HEK293T (cell line): ENCODE measurements at regions not wholly inside any gene's neighbourhood (a gene's known extent, or its start where the extent isn't known, plus 50 kb on each side); places are given as distances from the start of the nearest gene placed in this dataset.

Experiments used
- CTCF ChIA-PET: fragments of 350-600 bp; formaldehyde crosslinking; extraction: SDS; loops from one replicate; lab custom pipeline; 2021; ENCODE audit warnings: antibody characterized with exemption, inconsistent platforms; lab: Yijun Ruan, JAX
- POLR2A ChIA-PET: fragments of 350-600 bp; formaldehyde crosslinking; extraction: SDS; loops from one replicate; lab custom pipeline; 2020; ENCODE audit warnings: antibody characterized with exemption, inconsistent platforms; lab: Yijun Ruan, JAX
- DNase-seq: peaks from one replicate; pipeline ENCODE4 v3.0.0; 2012; ENCODE audit warnings: mixed read lengths; ENCODE audit errors: extremely low spot score
- ARNT ChIP-seq: fragments of 450-650 bp; IDR thresholded peaks from 2 replicates; pipeline ENCODE4 v1.6.1; 2017; ENCODE audit warnings: mild to moderate bottlenecking
- BHLHE40 ChIP-seq: fragments of 450-650 bp; IDR thresholded peaks from 2 replicates; pipeline ENCODE4 v1.6.1; 2016; ENCODE audit warnings: mild to moderate bottlenecking, moderate library complexity, borderline replicate concordance
- CTBP1 ChIP-seq: fragments of 450-650 bp; IDR thresholded peaks from 2 replicates; pipeline ENCODE4 v1.6.1; 2016; ENCODE audit warnings: borderline replicate concordance
- ELF4 ChIP-seq: fragments of 450-650 bp; IDR thresholded peaks from 2 replicates; pipeline ENCODE4 v1.6.1; 2017; ENCODE audit warnings: antibody characterized with exemption
- FOXA1 ChIP-seq: fragments of 450-650 bp; IDR thresholded peaks from 2 replicates; pipeline ENCODE4 v1.6.1; 2016; ENCODE audit warnings: mild to moderate bottlenecking
- FOXK2 ChIP-seq: fragments of 450-650 bp; IDR thresholded peaks from 2 replicates; pipeline ENCODE4 v1.6.1; 2016; ENCODE audit warnings: mild to moderate bottlenecking
- FOXM1 ChIP-seq: fragments of 450-650 bp; IDR thresholded peaks from 2 replicates; pipeline ENCODE4 v1.6.1; 2017; ENCODE audit warnings: mild to moderate bottlenecking, borderline replicate concordance
- HDGF ChIP-seq: fragments of 450-650 bp; IDR thresholded peaks from 2 replicates; pipeline ENCODE4 v1.6.1; 2017; ENCODE audit warnings: antibody characterized with exemption, borderline replicate concordance
- L3MBTL2 ChIP-seq: fragments of 450-650 bp; conservative IDR thresholded peaks from 2 replicates; pipeline ENCODE4 v1.6.1; 2016; ENCODE audit warnings: mild to moderate bottlenecking
- LEF1 ChIP-seq: fragments of 450-650 bp; IDR thresholded peaks from 2 replicates; pipeline ENCODE4 v1.6.1; 2017; ENCODE audit warnings: mild to moderate bottlenecking, borderline replicate concordance
- NFRKB ChIP-seq: fragments of 450-650 bp; IDR thresholded peaks from 2 replicates; pipeline ENCODE4 v1.6.1; 2016; ENCODE audit warnings: mild to moderate bottlenecking, moderate library complexity
- PKNOX1 ChIP-seq: fragments of 450-650 bp; IDR thresholded peaks from 2 replicates; pipeline ENCODE4 v1.6.1; 2016
- SP1 ChIP-seq: fragments of 450-650 bp; IDR thresholded peaks from 2 replicates; pipeline ENCODE4 v1.6.1; 2017
- SUZ12 ChIP-seq: fragments of 450-650 bp; IDR thresholded peaks from 2 replicates; pipeline ENCODE4 v1.6.1; 2016; ENCODE audit warnings: mild to moderate bottlenecking
- TARDBP ChIP-seq: fragments of 450-650 bp; IDR thresholded peaks from 2 replicates; pipeline ENCODE4 v1.6.1; 2016
- ZNF384 ChIP-seq: fragments of 450-650 bp; IDR thresholded peaks from 2 replicates; pipeline ENCODE4 v1.6.1; 2016

- CTCF ChIA-PET, result no interaction called here
- TF ChIP-seq L3MBTL2, result no peak
- no peak for TF ChIP-seq LEF1
- TF ChIP-seq BHLHE40, result no peak
- no peak for TF ChIP-seq ELF4
- no peak for TF ChIP-seq TARDBP
- no peak for TF ChIP-seq FOXK2
- TF ChIP-seq HDGF, result no peak
- TF ChIP-seq FOXA1, result no peak
- TF ChIP-seq NFRKB, result no peak
- no peak for TF ChIP-seq ARNT
- no peak for TF ChIP-seq FOXM1
- TF ChIP-seq CTBP1, result no peak
- TF ChIP-seq SP1, result no peak
- DNase-seq, result peak; percentile 20
- POLR2A ChIA-PET, result no interaction called here
These were observed 685.3 kb upstream of the ADGRL2 start for GRCh38 chr1:81115422-81115821.

DNA sequence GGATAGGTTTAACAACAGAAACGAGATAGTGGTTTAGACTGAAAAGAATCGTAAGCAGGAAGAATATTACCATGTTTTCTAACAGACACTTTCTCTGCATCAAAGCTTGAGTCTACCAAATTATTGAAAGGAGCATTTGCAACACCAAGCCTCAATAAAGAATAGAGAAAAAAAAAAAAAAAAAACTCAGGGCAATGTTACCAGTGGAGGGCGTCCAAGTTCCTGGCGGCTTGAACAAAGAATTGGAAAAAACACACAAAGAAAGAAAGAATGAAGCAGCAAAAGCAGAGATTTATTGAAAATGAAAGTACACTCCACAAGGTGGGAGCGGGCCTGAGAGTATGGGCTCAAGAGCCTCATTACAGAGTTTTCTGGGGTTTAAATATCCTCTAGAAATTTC lies 686.5 kb upstream of the ADGRL2 start:
- TF ChIP-seq ZNF384 (peak; percentile 79), LEF1 (no peak), SP1 (no peak), PKNOX1 (no peak)
- no peak for DNase-seq
- ChIA-PET CTCF (no interaction called here), POLR2A (no interaction called here)

GRCh38 chr1:81113688-81114087 lies 687.0 kb upstream of the ADGRL2 start:
- no peak for DNase-seq
- ChIA-PET CTCF (no interaction called here), POLR2A (no interaction called here)
- TF ChIP-seq FOXA1 (no peak), CTBP1 (no peak), BHLHE40 (no peak), LEF1 (no peak), FOXM1 (no peak), NFRKB (no peak), FOXK2 (no peak), L3MBTL2 (no peak), ELF4 (no peak), SP1 (no peak), HDGF (no peak), ZNF384 (no peak), TARDBP (no peak), PKNOX1 (no peak), SUZ12 (no peak)

DNA sequence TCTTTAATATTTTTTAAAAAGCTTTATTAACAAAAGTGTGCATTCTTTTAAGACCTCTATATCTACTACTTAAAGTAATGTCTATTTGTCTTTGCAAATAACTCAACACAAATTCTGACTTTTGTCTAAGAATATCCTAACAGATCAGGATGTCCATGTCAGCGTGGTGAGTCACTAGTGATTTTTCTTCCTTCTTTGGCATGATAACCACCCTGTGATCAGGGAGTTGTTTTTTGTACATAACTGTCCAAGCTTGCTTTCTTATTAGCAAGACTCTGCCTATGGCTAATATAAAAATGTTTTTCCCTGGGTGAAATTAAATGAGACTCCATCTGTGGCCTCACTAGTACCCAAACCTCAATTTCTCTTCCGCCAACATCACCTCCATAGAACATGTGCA lies 688.9 kb upstream of the ADGRL2 start:
- TF ChIP-seq FOXM1, result no peak
- no peak for TF ChIP-seq L3MBTL2
- no peak for TF ChIP-seq LEF1
- CTCF ChIA-PET, result no interaction called here
- POLR2A ChIA-PET, result no interaction called here
- no peak for DNase-seq

DNA sequence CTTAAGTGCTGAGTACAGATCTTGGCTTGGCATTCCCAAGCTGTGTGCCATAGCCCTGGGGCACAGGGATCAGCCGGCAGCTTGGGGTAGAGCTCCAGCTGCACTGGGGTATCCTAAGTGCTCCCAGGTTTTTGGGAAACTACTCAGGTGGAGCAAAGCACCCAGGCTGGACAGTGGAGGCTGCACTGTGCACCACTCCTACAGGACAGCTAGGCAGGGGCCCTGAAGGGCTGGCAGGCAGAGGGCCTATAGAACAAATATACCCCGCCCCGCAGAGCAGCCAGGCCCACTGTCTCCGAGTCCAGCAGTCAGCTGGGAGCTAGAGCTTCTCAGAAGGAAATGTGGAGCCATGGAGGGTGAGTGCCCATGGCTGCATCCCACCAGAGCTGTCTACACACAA lies 691.7 kb upstream of the ADGRL2 start:
- no peak for DNase-seq
- POLR2A ChIA-PET, result no interaction called here
- CTCF ChIA-PET, result no interaction called here
- TF ChIP-seq BHLHE40 (no peak), FOXA1 (no peak), FOXM1 (no peak), L3MBTL2 (no peak), ZNF384 (no peak), LEF1 (no peak), TARDBP (no peak), PKNOX1 (no peak), FOXK2 (no peak), ARNT (no peak), NFRKB (no peak), SUZ12 (no peak), ELF4 (no peak), HDGF (no peak), SP1 (no peak), CTBP1 (no peak)

DNA sequence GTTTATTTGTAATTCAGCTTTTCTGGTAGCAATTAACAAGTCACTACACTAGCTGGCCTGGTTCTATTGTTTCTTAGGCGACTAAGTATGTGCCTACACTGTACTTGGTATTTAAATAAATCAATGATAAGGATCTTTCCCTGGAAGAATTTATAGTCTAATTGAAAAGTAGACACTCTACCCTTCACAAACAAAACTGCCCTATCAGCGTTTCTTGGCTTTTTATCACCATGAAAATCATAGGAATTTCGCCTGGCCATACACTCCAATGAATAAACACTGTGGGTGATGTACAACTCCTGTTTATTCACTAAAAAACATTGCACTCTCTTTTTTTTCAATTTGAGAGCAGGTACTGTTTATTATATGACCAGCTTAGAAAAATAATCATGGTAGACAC lies 702.9 kb upstream of the ADGRL2 start:
- POLR2A ChIA-PET, result no interaction called here
- TF ChIP-seq ELF4, result no peak
- no peak for TF ChIP-seq PKNOX1
- TF ChIP-seq ZNF384, result no peak
- no peak for TF ChIP-seq L3MBTL2
- no peak for TF ChIP-seq SUZ12
- TF ChIP-seq TARDBP, result no peak
- no peak for TF ChIP-seq CTBP1
- TF ChIP-seq SP1, result no peak
- no peak for TF ChIP-seq ARNT
- no peak for TF ChIP-seq FOXA1
- TF ChIP-seq FOXK2, result no peak
- no peak for TF ChIP-seq FOXM1
- no peak for TF ChIP-seq NFRKB
- TF ChIP-seq LEF1, result no peak
- no peak for TF ChIP-seq HDGF
- no peak for DNase-seq
- CTCF ChIA-PET, result no interaction called here
